ENCODE measurements at regions not wholly inside any gene's neighbourhood (a gene's known extent, or its start where the extent isn't known, plus 50 kb on each side); places are given as distances from the start of the nearest gene placed in this dataset.

DNA sequence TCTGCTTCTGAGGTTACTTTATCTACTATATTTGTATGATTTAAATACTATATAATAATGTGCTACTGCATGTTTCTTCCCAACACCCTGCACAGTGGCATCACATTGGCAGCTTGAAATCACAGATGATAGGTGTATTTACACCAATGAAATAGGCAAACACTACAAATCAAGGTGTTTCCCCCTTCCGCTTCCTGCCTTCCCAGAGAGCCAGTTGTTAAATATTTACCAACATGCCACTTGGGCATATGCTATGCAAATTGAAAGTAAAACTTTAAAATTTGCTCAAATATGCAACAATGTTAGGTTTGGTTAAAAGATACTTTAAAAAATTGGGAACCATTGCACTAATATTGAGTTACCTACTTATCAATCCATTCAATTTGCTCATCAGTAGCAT lies 58.2 kb upstream of the SMARCA2 start:
- TF ChIP-seq CTCF (IDR thresholded peaks at IDR 0.05; ENCODE audit: low read length) (no peak), EZH2 (IDR thresholded peaks at IDR 0.05; ENCODE audit: borderline replicate concordance, low read length) (no peak)

Data from OCI-LY1 (cell line).